ENCODE measurements at regions not wholly inside any gene's neighbourhood (a gene's known extent, or its start where the extent isn't known, plus 50 kb on each side); places are given as distances from the start of the nearest gene placed in this dataset.

- no peaks in the 10 kb centered on the region for H3K9me3 Mint-ChIP-seq
- H3K9me3 ChIP-seq (ENCODE audit: control insufficient read depth, low read length): no peaks in the 10 kb centered on the region
- H3K36me3 Mint-ChIP-seq (ENCODE audit: low read depth): no peaks in the 10 kb centered on the region
- no peaks in the 10 kb centered on the region for H3K27me3 ChIP-seq (ENCODE audit: control insufficient read depth, insufficient read depth, low read length, poor library complexity, severe bottlenecking)
- no peak overlapping the region for H3K4me3 Mint-ChIP-seq
- 96 to 100% methylated on average over 1 of the region's 1 CpG for WGBS, 2 experiments (ENCODE audit: insufficient coverage in 1 of 2, insufficient read length in 1 of 2)
- no peak for TF ChIP-seq CTCF (conservative IDR thresholded peaks at IDR 0.05)
- no peak for DNase-seq
- H3K27ac ChIP-seq (ENCODE audit: low read depth, low read length): no peak overlapping the region
- no peaks in the 10 kb centered on the region for H3K36me3 ChIP-seq (ENCODE audit: control insufficient read depth, insufficient read depth, low read length)
- H3K4me1 Mint-ChIP-seq: peaks cover 8% of the 10 kb centered on the region
- no peak overlapping the region for H3K27ac Mint-ChIP-seq
- H3K9ac ChIP-seq (ENCODE audit: extremely low read depth, low read length, poor library complexity, severe bottlenecking): no peak overlapping the region
- peaks cover under 1% of the 10 kb centered on the region for H3K27me3 Mint-ChIP-seq (ENCODE audit: insufficient read depth)
- H3K4me1 ChIP-seq (ENCODE audit: control insufficient read depth, insufficient read depth, low read length): no peaks in the 10 kb centered on the region
- no peak overlapping the region for H3K4me3 ChIP-seq (ENCODE audit: low read length)
Measured at GRCh38 chr4:159008671-159009070, 94.2 kb upstream of the RAPGEF2 start.

GRCh38 chr4:159009521-159009920, 93.4 kb upstream of the RAPGEF2 start:
- no peak overlapping the region for H3K27ac ChIP-seq (ENCODE audit: low read depth, low read length)
- H3K27ac Mint-ChIP-seq: no peak overlapping the region
- H3K4me3 Mint-ChIP-seq: no peak overlapping the region
- no peak for TF ChIP-seq CTCF (conservative IDR thresholded peaks at IDR 0.05)
- H3K27me3 Mint-ChIP-seq (ENCODE audit: insufficient read depth): peaks cover 2% of the 10 kb centered on the region
- H3K36me3 ChIP-seq (ENCODE audit: control insufficient read depth, insufficient read depth, low read length): no peaks in the 10 kb centered on the region
- H3K36me3 Mint-ChIP-seq (ENCODE audit: low read depth): no peaks in the 10 kb centered on the region
- no peak overlapping the region for H3K9ac ChIP-seq (ENCODE audit: extremely low read depth, low read length, poor library complexity, severe bottlenecking)
- no peak overlapping the region for H3K4me3 ChIP-seq (ENCODE audit: low read length)
- DNase-seq: no peak
- H3K9me3 Mint-ChIP-seq: no peaks in the 10 kb centered on the region
- no peaks in the 10 kb centered on the region for H3K4me1 ChIP-seq (ENCODE audit: control insufficient read depth, insufficient read depth, low read length)
- no peaks in the 10 kb centered on the region for H3K9me3 ChIP-seq (ENCODE audit: control insufficient read depth, low read length)
- H3K27me3 ChIP-seq (ENCODE audit: control insufficient read depth, insufficient read depth, low read length, poor library complexity, severe bottlenecking): peaks cover 3% of the 10 kb centered on the region
- H3K4me1 Mint-ChIP-seq: peaks cover 11% of the 10 kb centered on the region
- WGBS, 2 experiments (ENCODE audit: insufficient coverage in 1 of 2, insufficient read length in 1 of 2): 91 to 95% methylated on average over 3 to 4 of the region's 4 CpGs

DNA sequence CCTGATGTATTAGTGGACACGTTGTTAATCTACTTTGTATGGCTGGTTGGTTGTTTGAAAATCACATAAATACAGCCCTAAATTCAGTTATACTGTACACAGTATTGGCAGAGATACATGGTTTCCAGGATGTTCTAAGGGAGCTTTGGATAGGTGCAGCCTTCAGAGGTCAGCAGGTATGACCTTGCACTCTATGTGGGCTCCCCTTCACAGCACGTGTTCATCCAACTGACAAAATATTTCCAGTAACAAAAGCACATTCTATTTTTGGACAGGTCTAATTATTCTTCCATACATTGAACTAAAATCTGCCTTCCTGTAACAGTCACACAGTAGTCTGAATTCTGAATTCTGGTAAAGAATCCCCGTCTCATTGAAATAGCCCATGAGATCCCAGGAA, 92.8 kb upstream of the RAPGEF2 start:
- Histone ChIP-seq H3K4me3 (ENCODE audit: low read length) (no peak overlapping the region), H3K27ac (ENCODE audit: low read depth, low read length) (no peak overlapping the region), H3K4me1 (ENCODE audit: control insufficient read depth, insufficient read depth, low read length) (no peaks in the 10 kb centered on the region), H3K36me3 (ENCODE audit: control insufficient read depth, insufficient read depth, low read length) (no peaks in the 10 kb centered on the region), H3K9ac (ENCODE audit: extremely low read depth, low read length, poor library complexity, severe bottlenecking) (no peak overlapping the region), H3K9me3 (ENCODE audit: control insufficient read depth, low read length) (no peaks in the 10 kb centered on the region), H3K27me3 (ENCODE audit: control insufficient read depth, insufficient read depth, low read length, poor library complexity, severe bottlenecking) (peaks cover 8% of the 10 kb centered on the region)
- TF ChIP-seq CTCF (conservative IDR thresholded peaks at IDR 0.05): no peak
- no peaks in the 10 kb centered on the region for H3K9me3 Mint-ChIP-seq
- no peak for DNase-seq
- peaks cover 2% of the 10 kb centered on the region for H3K27me3 Mint-ChIP-seq (ENCODE audit: insufficient read depth)
- 90 to 96% methylated on average over 3 of the region's 3 CpGs for WGBS, 2 experiments (ENCODE audit: insufficient coverage in 1 of 2, insufficient read length in 1 of 2)
- H3K27ac Mint-ChIP-seq: no peak overlapping the region
- no peak overlapping the region for H3K4me3 Mint-ChIP-seq
- no peaks in the 10 kb centered on the region for H3K36me3 Mint-ChIP-seq (ENCODE audit: low read depth)
- H3K4me1 Mint-ChIP-seq: peaks cover 11% of the 10 kb centered on the region
